AG10803 (cell line): ENCODE measurements at regions not wholly inside any gene's neighbourhood (a gene's known extent, or its start where the extent isn't known, plus 50 kb on each side); places are given as distances from the start of the nearest gene placed in this dataset.

ENCODE experiments used
- DNase-seq: peaks from one replicate; pipeline ENCODE4 v3.0.0; 2010; ENCODE audit warnings: low read depth
- H3K4me3 ChIP-seq: 2 replicates; pipeline ENCODE4 v1.5.1; 2011; ENCODE audit warnings: mild to moderate bottlenecking, low read length, control low read depth
- CTCF ChIP-seq: conservative IDR thresholded peaks from 2 replicates; pipeline ENCODE4 v1.5.1; 2011; ENCODE audit warnings: mild to moderate bottlenecking, low read length, control low read depth, inconsistent platforms

GRCh38 chr15:39358441-39359041 lies 222.3 kb upstream of the THBS1 start:
- H3K4me3 ChIP-seq = no peak overlapping the region
- DNase-seq = peak; percentile 70
- TF ChIP-seq CTCF = no peak

GRCh38 chr15:39359771-39360170 lies 221.1 kb upstream of the THBS1 start:
- H3K4me3 ChIP-seq = no peak overlapping the region
- no peak for TF ChIP-seq CTCF
- no peak for DNase-seq

- no peak for TF ChIP-seq CTCF
- DNase-seq = peak; percentile 48
- no peak overlapping the region for H3K4me3 ChIP-seq
These were observed 220.4 kb upstream of the THBS1 start for GRCh38 chr15:39360452-39360851.

- no peak for TF ChIP-seq CTCF
- DNase-seq = no peak
- no peak overlapping the region for H3K4me3 ChIP-seq
These were observed 219.4 kb upstream of the THBS1 start for GRCh38 chr15:39361497-39361896.

- H3K4me3 ChIP-seq = no peak overlapping the region
- TF ChIP-seq CTCF = no peak
- peak; percentile 98 for DNase-seq
These were observed 217.9 kb upstream of the THBS1 start for GRCh38 chr15:39362821-39363561.

GRCh38 chr15:39363761-39364586 lies 216.9 kb upstream of the THBS1 start:
- no peak overlapping the region for H3K4me3 ChIP-seq
- TF ChIP-seq CTCF = no peak
- peak; percentile 93 for DNase-seq
